GM21717 (cell line): ENCODE measurements at regions not wholly inside any gene's neighbourhood (a gene's known extent, or its start where the extent isn't known, plus 50 kb on each side); places are given as distances from the start of the nearest gene placed in this dataset.

Experiments used
- ATAC-seq: cut with Tn5 transposase; IDR thresholded peaks from one replicate; pipeline ENCODE4 v1.9.1; 2021; ENCODE audit warnings: mild to moderate bottlenecking, moderate library complexity; ENCODE audit not compliant: unreplicated experiment

GRCh38 chr4:12595489-12595888, 888.7 kb downstream of the RAB28 start:
- ATAC-seq, result no peak

- ATAC-seq, result no peak
Measured at GRCh38 chr4:12588582-12588981, 895.6 kb downstream of the RAB28 start.

- ATAC-seq, result no peak
Measured at GRCh38 chr4:12586242-12587006, 897.7 kb downstream of the RAB28 start.

GRCh38 chr4:12584116-12584875, 899.8 kb downstream of the RAB28 start:
- ATAC-seq, result no peak

GRCh38 chr4:12583275-12583674, 900.9 kb downstream of the RAB28 start:
- ATAC-seq, result no peak

- no peak for ATAC-seq
Measured at GRCh38 chr4:12580787-12581186, 903.4 kb downstream of the RAB28 start.

- ATAC-seq, result no peak
Measured at GRCh38 chr4:12579172-12579571, 905.0 kb downstream of the RAB28 start.

- no peak for ATAC-seq
Measured at GRCh38 chr4:12576409-12576808, 907.7 kb downstream of the RAB28 start.

GRCh38 chr4:12573716-12574115, 910.4 kb downstream of the RAB28 start:
- ATAC-seq, result no peak

GRCh38 chr4:12562476-12563140, 921.5 kb downstream of the RAB28 start:
- ATAC-seq, result no peak

- no peak for ATAC-seq
Measured at GRCh38 chr4:12562021-12562420, 922.1 kb downstream of the RAB28 start.

- no peak for ATAC-seq
Measured at GRCh38 chr4:12555011-12555410, 929.1 kb downstream of the RAB28 start.

- ATAC-seq, result no peak
Measured at GRCh38 chr4:12548678-12549077, 935.5 kb downstream of the RAB28 start.

GRCh38 chr4:12545812-12546211, 938.3 kb downstream of the RAB28 start:
- no peak for ATAC-seq

GRCh38 chr4:12538162-12538561, 946.0 kb downstream of the RAB28 start:
- ATAC-seq, result no peak

GRCh38 chr4:12534684-12535083, 949.5 kb downstream of the RAB28 start:
- ATAC-seq, result no peak

GRCh38 chr4:12519426-12519825, 964.7 kb downstream of the RAB28 start:
- ATAC-seq, result no peak

GRCh38 chr4:12507868-12508481, 976.2 kb downstream of the RAB28 start:
- no peak for ATAC-seq

GRCh38 chr4:12500409-12500808, 983.7 kb downstream of the RAB28 start:
- ATAC-seq, result no peak

- ATAC-seq, result no peak
Measured at GRCh38 chr4:12499693-12500092, 984.4 kb downstream of the RAB28 start.

- no peak for ATAC-seq
Measured at GRCh38 chr4:12495211-12495610, 988.9 kb downstream of the RAB28 start.
